ENCODE measurements at regions not wholly inside any gene's neighbourhood (a gene's known extent, or its start where the extent isn't known, plus 50 kb on each side); places are given as distances from the start of the nearest gene placed in this dataset.

DNA sequence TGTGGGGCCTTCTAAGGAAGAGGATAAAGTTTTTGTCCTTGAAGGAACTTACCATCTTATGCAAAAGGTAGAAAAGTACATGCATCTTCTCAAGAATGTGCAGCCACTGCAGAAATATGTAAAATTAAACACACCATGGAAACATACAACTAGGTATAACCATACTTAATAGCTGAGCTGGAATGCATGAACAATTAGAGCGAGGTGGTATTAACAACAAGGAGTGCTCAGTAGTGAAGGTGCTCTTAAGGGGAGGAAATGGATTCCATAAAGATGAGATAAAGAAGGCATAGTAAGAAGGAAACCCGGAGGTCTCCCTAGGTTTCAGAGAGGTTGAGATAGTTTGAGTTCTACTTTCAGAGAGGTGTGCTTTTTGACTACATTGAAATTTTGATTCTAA, 415.9 kb downstream of the NDFIP2 start:
- TF ChIP-seq, protein P1, sequence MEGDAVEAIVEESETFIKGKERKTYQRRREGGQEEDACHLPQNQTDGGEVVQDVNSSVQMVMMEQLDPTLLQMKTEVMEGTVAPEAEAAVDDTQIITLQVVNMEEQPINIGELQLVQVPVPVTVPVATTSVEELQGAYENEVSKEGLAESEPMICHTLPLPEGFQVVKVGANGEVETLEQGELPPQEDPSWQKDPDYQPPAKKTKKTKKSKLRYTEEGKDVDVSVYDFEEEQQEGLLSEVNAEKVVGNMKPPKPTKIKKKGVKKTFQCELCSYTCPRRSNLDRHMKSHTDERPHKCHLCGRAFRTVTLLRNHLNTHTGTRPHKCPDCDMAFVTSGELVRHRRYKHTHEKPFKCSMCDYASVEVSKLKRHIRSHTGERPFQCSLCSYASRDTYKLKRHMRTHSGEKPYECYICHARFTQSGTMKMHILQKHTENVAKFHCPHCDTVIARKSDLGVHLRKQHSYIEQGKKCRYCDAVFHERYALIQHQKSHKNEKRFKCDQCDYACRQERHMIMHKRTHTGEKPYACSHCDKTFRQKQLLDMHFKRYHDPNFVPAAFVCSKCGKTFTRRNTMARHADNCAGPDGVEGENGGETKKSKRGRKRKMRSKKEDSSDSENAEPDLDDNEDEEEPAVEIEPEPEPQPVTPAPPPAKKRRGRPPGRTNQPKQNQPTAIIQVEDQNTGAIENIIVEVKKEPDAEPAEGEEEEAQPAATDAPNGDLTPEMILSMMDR (IDR thresholded peaks at IDR 0.05; ENCODE audit: insufficient read depth, low read length, poor library complexity, severe bottlenecking), result no peak
- no peak for TF ChIP-seq EZH2phosphoT487 (conservative IDR thresholded peaks at IDR 0.05; ENCODE audit: low read length)

Data from SU-DHL-6 (cell line).